SK-N-SH (cell line): ENCODE measurements at regions not wholly inside any gene's neighbourhood (a gene's known extent, or its start where the extent isn't known, plus 50 kb on each side); places are given as distances from the start of the nearest gene placed in this dataset.

Source experiments
- CTCF ChIA-PET: fragments of 300-600, 350-600 bp; formaldehyde crosslinking; extraction: SDS; loops from one replicate; lab custom pipeline; 2021; lab: Yijun Ruan, JAX
- POLR2A ChIA-PET: fragments of 350-600 bp; sonication (Branson Sonifier 250); formaldehyde crosslinking; extraction: SDS; loops from one replicate; lab custom pipeline; 2020; ENCODE audit warnings: antibody characterized with exemption, inconsistent platforms; lab: Yijun Ruan, JAX
- DNase-seq: peaks from one replicate; pipeline ENCODE4 v3.0.0; 2012
- H2AFZ ChIP-seq: fragments of 200-600 bp; sonication (generic); 2 replicates; pipeline ENCODE4 v1.8.1; 2016; ENCODE audit warnings: antibody characterized with exemption, mild to moderate bottlenecking, low read depth
- H3F3A ChIP-seq: fragments of 200-600 bp; sonication (generic); replicated peaks from 2 replicates; pipeline ENCODE3; 2016; ENCODE audit warnings: antibody characterized with exemption, mild to moderate bottlenecking; ENCODE audit not compliant: insufficient read depth
- H3K27ac ChIP-seq, 2 experiments: fragments of 200-500 bp in 1 of 2; fragments of 200-600 bp in 1 of 2; sonication (Bioruptor generic) in 1 of 2; sonication (generic), shearing (Covaris generic) in 1 of 2; 2 replicates each; pipeline versions ENCODE4 v1.5.1 to v1.6.1; 2014 to 2016; ENCODE audit warnings: low read depth in 2 of 2, inconsistent platforms in 1 of 2, low read length in 1 of 2, mild to moderate bottlenecking in 1 of 2, mixed read lengths in 1 of 2
- H3K27me3 ChIP-seq: fragments of 200-600 bp; sonication (generic), shearing (Covaris generic); 2 replicates; pipeline ENCODE4 v1.6.1; 2016; ENCODE audit warnings: mixed run types; ENCODE audit not compliant: insufficient read depth
- H3K36me3 ChIP-seq, 2 experiments: fragments of 200-500 bp in 1 of 2; fragments of 200-600 bp in 1 of 2; sonication (Bioruptor generic) in 1 of 2; sonication (generic) in 1 of 2; replicated peaks in 1 of 2; 2 replicates each; pipeline versions ENCODE3 to v1.5.1; 2014 to 2016; ENCODE audit warnings: low read length in 1 of 2, mild to moderate bottlenecking in 1 of 2; ENCODE audit not compliant: insufficient read depth in 2 of 2, control insufficient read depth in 1 of 2
- H3K4me1 ChIP-seq, 2 experiments: fragments of 200-500 bp in 1 of 2; fragments of 200-600 bp in 1 of 2; sonication (Bioruptor generic) in 1 of 2; sonication (generic), shearing (Covaris generic) in 1 of 2; 2 replicates each; pipeline versions ENCODE4 v1.5.1 to v1.6.1; 2014 to 2016; ENCODE audit warnings: low read depth in 1 of 2, low read length in 1 of 2, mixed run types in 1 of 2; ENCODE audit not compliant: insufficient read depth in 2 of 2, control insufficient read depth in 1 of 2
- H3K4me2 ChIP-seq: fragments of 200-600 bp; sonication (generic), shearing (Covaris generic); 2 replicates; pipeline ENCODE4 v1.6.1; 2017; ENCODE audit warnings: mixed run types
- H3K4me3 ChIP-seq, 2 experiments: fragments of 200-500 bp in 1 of 2; fragments of 200-600 bp in 1 of 2; sonication (Bioruptor generic) in 1 of 2; sonication (generic), shearing (Covaris generic) in 1 of 2; 2 replicates each; pipeline versions ENCODE4 v1.5.1 to v1.8.1; 2014 to 2016; ENCODE audit warnings: low read depth in 2 of 2, inconsistent platforms in 1 of 2, low read length in 1 of 2, mild to moderate bottlenecking in 1 of 2, mixed read lengths in 1 of 2, moderate library complexity in 1 of 2
- H3K79me2 ChIP-seq: fragments of 200-600 bp; sonication (generic); 2 replicates; pipeline ENCODE4 v1.8.1; 2017; ENCODE audit warnings: mild to moderate bottlenecking; ENCODE audit not compliant: insufficient read depth
- H3K9ac ChIP-seq: fragments of 200-600 bp; sonication (generic); 2 replicates; pipeline ENCODE4 v1.6.1; 2017; ENCODE audit warnings: mixed run types
- H3K9me2 ChIP-seq: fragments of 200-600 bp; sonication (generic); 2 replicates; pipeline ENCODE4 v1.6.1; 2017; ENCODE audit warnings: mixed run types
- H3K9me3 ChIP-seq: fragments of 200-600 bp; sonication (generic); 2 replicates; pipeline ENCODE4 v1.6.1; 2017; ENCODE audit warnings: mixed run types, mild to moderate bottlenecking, moderate library complexity
- H4K20me1 ChIP-seq: fragments of 200-600 bp; sonication (generic); 2 replicates; pipeline ENCODE4 v1.6.1; 2017; ENCODE audit warnings: mild to moderate bottlenecking, mixed run types; ENCODE audit not compliant: insufficient read depth
- CTCF ChIP-seq: fragments of 200-600 bp; sonication (generic); IDR thresholded peaks from 2 replicates; pipeline ENCODE4 v1.6.1; 2017; ENCODE audit warnings: antibody characterized with exemption, mild to moderate bottlenecking, moderate library complexity
- ELF1 ChIP-seq: IDR thresholded peaks from 2 replicates; pipeline ENCODE4 v1.4.0; 2012
- EP300 ChIP-seq, 2 experiments: IDR thresholded peaks; 2 replicates each; pipeline versions ENCODE4 v1.4.0 to v1.6.1; 2012; ENCODE audit warnings: borderline replicate concordance in 1 of 2, low read depth in 1 of 2, low read length in 1 of 2
- FOSL2 ChIP-seq: IDR thresholded peaks from 2 replicates; pipeline ENCODE4 v1.4.0; 2012; ENCODE audit warnings: low read depth, mild to moderate bottlenecking, moderate library complexity, borderline replicate concordance
- FOXJ3 ChIP-seq: sonication (generic); formaldehyde crosslinking; IDR thresholded peaks from 2 replicates; pipeline ENCODE4 v1.5.1; 2020; ENCODE audit warnings: mild to moderate bottlenecking, missing genetic modification reagents
- GATA2 ChIP-seq: sonication (generic); formaldehyde crosslinking; IDR thresholded peaks from 2 replicates; pipeline ENCODE4 v1.5.0; 2020; ENCODE audit warnings: mild to moderate bottlenecking, missing genetic modification reagents
- JUND ChIP-seq: IDR thresholded peaks from 2 replicates; pipeline ENCODE4 v1.4.0; 2012
- MXI1 ChIP-seq: IDR thresholded peaks from 2 replicates; pipeline ENCODE4 v1.6.1; 2012; ENCODE audit warnings: mild to moderate bottlenecking, low read depth, low read length, improper control_type of control experiment
- NRF1 ChIP-seq: IDR thresholded peaks from 2 replicates; pipeline ENCODE4 v1.6.1; 2012; ENCODE audit warnings: low read depth, mild to moderate bottlenecking, low read length
- SMC3 ChIP-seq: IDR thresholded peaks from 2 replicates; pipeline ENCODE4 v1.6.1; 2012; ENCODE audit warnings: low read depth, low read length, improper control_type of control experiment
- TAF1 ChIP-seq: IDR thresholded peaks from 2 replicates; pipeline ENCODE4 v1.6.1; 2012; ENCODE audit warnings: low read depth, mild to moderate bottlenecking, low read length, moderate library complexity, borderline replicate concordance
- TEAD4 ChIP-seq: IDR thresholded peaks from 2 replicates; pipeline ENCODE4 v1.4.0; 2012; ENCODE audit warnings: mild to moderate bottlenecking, borderline replicate concordance; ENCODE audit not compliant: insufficient read depth
- WGBS: methylation state at CpG from one replicate; pipeline ENCODE4 v1.1.6; 2017; ENCODE audit warnings: low lambda C conversion rate; 5-methylcytosine and 5-hydroxymethylcytosine counted together
- TF ChIP-seq, protein P1 (sequence below): fragments of 150-350 bp; IDR thresholded peaks from 2 replicates; pipeline ENCODE4 v1.6.1; 2017; ENCODE audit warnings: antibody characterized with exemption, low read length, low read depth, borderline replicate concordance
- TF ChIP-seq, protein P2 (sequence below): IDR thresholded peaks from 2 replicates; pipeline ENCODE4 v1.4.0; 2012; ENCODE audit warnings: low read depth, borderline replicate concordance

- no peak for DNase-seq
- no peak overlapping the region for H3K4me3 ChIP-seq
- ChIA-PET CTCF (interaction anchor here (1.4 to 1.6 kb wide), 2 partner anchors 214 to 706 kb away, joined by 3 to 4 read pairs; no protein-coding TSS in a partner anchor), POLR2A (no interaction called here)
- no peaks in the 10 kb centered on the region for H3K9me3 ChIP-seq
- H3K36me3 ChIP-seq = no peaks in the 10 kb centered on the region
- H3K4me2 ChIP-seq = no peak overlapping the region
- no peaks in the 10 kb centered on the region for H4K20me1 ChIP-seq
- no peaks in the 10 kb centered on the region for H3K9me2 ChIP-seq
- no peaks in the 10 kb centered on the region for H3K79me2 ChIP-seq
- H3K4me1 ChIP-seq = no peaks in the 10 kb centered on the region
- TF ChIP-seq JUND (no peak), ELF1 (no peak), SMC3 (no peak), EP300 (IDR thresholded peaks at IDR 0.05; ENCODE audit: borderline replicate concordance in 1 of 2, low read depth in 1 of 2, low read length in 1 of 2) (no peak), TEAD4 (no peak), TAF1 (no peak), CTCF (no peak), GATA2 (CRISPR knock-in tag) (no peak), FOXJ3 (CRISPR knock-in tag) (no peak), FOSL2 (no peak), NRF1 (no peak), MXI1 (no peak)
- TF ChIP-seq, protein P1, sequence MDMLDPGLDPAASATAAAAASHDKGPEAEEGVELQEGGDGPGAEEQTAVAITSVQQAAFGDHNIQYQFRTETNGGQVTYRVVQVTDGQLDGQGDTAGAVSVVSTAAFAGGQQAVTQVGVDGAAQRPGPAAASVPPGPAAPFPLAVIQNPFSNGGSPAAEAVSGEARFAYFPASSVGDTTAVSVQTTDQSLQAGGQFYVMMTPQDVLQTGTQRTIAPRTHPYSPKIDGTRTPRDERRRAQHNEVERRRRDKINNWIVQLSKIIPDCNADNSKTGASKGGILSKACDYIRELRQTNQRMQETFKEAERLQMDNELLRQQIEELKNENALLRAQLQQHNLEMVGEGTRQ = no peak
- TF ChIP-seq, protein P2, sequence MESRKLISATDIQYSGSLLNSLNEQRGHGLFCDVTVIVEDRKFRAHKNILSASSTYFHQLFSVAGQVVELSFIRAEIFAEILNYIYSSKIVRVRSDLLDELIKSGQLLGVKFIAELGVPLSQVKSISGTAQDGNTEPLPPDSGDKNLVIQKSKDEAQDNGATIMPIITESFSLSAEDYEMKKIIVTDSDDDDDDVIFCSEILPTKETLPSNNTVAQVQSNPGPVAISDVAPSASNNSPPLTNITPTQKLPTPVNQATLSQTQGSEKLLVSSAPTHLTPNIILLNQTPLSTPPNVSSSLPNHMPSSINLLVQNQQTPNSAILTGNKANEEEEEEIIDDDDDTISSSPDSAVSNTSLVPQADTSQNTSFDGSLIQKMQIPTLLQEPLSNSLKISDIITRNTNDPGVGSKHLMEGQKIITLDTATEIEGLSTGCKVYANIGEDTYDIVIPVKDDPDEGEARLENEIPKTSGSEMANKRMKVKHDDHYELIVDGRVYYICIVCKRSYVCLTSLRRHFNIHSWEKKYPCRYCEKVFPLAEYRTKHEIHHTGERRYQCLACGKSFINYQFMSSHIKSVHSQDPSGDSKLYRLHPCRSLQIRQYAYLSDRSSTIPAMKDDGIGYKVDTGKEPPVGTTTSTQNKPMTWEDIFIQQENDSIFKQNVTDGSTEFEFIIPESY = no peak
- H3K27me3 ChIP-seq = no peaks in the 10 kb centered on the region; the same call in 1 of the 2 replicates
- no peak overlapping the region for H3K9ac ChIP-seq
- H2AFZ ChIP-seq = no peak overlapping the region
- no peaks in the 10 kb centered on the region for H3F3A ChIP-seq
- 68% methylated on average over 6 of the region's 6 CpGs for WGBS
- no peak overlapping the region for H3K27ac ChIP-seq
These were observed 51.3 kb upstream of the CCL1 start for GRCh38 chr17:34414339-34414738.
